Lower leg skin (tissue), 4 donors: ENCODE measurements at regions not wholly inside any gene's neighbourhood (a gene's known extent, or its start where the extent isn't known, plus 50 kb on each side); places are given as distances from the start of the nearest gene placed in this dataset.

Experiments
- DNase-seq, 2 donors: peaks; one replicate each; pipeline ENCODE4 v3.0.0-alpha.2; 2019; ENCODE audit warnings: low spot score in 2 of 2
- H3K4me3 ChIP-seq: fragments of 200-600 bp; sonication (generic); 2 replicates; pipeline ENCODE4 v1.5.1; 2017; ENCODE audit warnings: mild to moderate bottlenecking, low read depth; ENCODE audit not compliant: poor library complexity, severe bottlenecking
- POLR2A ChIP-seq, 2 donors: fragments of 450-650 bp; IDR thresholded peaks; one replicate each; pipeline ENCODE4 v1.6.1; 2016 to 2017; ENCODE audit warnings: antibody characterized with exemption in 2 of 2, mild to moderate bottlenecking in 1 of 2, moderate library complexity in 1 of 2
- WGBS, 2 donors: methylation state at CpG; one replicate each; pipeline ENCODE4 v1.1.5; 2018; 5-methylcytosine and 5-hydroxymethylcytosine counted together
- intact Hi-C: fragments of 100-400 bp; cut with DNase I; formaldehyde crosslinking; loops from one replicate; pipeline ENCODE4 v1.15.0; 2023; ENCODE audit warnings: low total_unique reads
- TF ChIP-seq, protein P1 (sequence below), 3 donors: fragments of 450-650 bp; IDR thresholded peaks; one replicate each; pipeline ENCODE4 v1.5.1; 2016; ENCODE audit warnings: antibody characterized with exemption in 3 of 3, mild to moderate bottlenecking in 3 of 3, moderate library complexity in 2 of 3

DNA sequence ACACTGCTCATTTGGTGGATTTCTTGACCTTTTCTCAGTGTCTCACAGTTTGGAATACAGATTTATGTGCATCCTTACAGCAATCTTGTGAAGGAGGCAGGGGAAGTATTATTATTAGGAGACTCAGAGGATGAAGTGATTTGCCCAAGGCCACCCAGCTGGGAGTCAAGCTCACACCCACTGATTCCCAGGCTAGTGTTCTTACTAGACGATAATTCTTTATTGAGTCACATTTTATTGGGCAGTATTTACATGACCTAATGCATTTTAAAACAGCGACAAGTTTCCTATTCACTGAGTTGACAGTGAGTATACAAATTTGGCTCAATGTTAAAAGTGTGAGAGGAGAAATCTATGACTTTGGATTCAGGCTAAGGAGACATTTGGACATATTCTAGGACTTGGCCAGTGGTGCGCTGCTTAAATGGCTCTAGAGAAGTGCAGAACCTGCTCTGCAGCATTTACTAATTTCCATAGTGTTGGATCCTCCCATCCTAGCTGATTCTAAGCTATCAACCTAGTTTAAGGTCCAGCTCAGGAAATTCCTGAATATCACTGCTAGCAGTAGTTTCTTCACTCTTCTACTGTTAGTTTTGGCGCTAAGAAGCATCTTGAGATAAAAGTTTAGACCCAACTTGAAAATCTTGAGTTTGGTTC is 199.3 kb downstream of the MTX2 start:
- WGBS, 2 donors, result 50 to 54% methylated on average over 4 of the region's 4 CpGs
- H3K4me3 ChIP-seq, result no peak overlapping the region
- TF ChIP-seq, protein P1, sequence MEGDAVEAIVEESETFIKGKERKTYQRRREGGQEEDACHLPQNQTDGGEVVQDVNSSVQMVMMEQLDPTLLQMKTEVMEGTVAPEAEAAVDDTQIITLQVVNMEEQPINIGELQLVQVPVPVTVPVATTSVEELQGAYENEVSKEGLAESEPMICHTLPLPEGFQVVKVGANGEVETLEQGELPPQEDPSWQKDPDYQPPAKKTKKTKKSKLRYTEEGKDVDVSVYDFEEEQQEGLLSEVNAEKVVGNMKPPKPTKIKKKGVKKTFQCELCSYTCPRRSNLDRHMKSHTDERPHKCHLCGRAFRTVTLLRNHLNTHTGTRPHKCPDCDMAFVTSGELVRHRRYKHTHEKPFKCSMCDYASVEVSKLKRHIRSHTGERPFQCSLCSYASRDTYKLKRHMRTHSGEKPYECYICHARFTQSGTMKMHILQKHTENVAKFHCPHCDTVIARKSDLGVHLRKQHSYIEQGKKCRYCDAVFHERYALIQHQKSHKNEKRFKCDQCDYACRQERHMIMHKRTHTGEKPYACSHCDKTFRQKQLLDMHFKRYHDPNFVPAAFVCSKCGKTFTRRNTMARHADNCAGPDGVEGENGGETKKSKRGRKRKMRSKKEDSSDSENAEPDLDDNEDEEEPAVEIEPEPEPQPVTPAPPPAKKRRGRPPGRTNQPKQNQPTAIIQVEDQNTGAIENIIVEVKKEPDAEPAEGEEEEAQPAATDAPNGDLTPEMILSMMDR (IDR thresholded peaks at IDR 0.05), result no peak
- no peak for TF ChIP-seq POLR2A (IDR thresholded peaks at IDR 0.05)
- intact Hi-C loops, result no loop called here
- no peak for DNase-seq

DNA sequence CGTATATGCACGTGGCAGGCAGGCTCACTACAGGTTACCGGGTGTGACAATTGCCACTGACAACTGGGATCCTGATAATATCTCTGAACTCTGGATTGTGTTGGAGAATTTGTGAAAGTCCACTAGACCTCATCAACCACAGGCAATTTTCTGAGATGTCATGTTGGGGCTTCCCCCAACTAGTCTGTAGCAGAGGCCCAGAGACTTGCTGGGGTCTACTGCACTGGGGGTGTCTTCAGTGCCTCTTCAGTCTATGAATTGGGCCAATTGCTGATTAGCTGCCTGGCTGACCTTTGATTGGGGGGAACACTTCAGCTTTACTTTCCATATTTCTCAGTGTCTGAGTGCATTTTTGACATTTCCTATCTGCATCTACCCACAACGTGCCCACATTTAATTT is 201.5 kb downstream of the MTX2 start:
- WGBS, 2 donors, result 64 to 88% methylated on average over 4 of the region's 4 CpGs
- TF ChIP-seq, protein P1 (IDR thresholded peaks at IDR 0.05), result no peak
- no peak for TF ChIP-seq POLR2A (IDR thresholded peaks at IDR 0.05)
- no peak overlapping the region for H3K4me3 ChIP-seq
- intact Hi-C loops, result no loop called here
- DNase-seq, result no peak

DNA sequence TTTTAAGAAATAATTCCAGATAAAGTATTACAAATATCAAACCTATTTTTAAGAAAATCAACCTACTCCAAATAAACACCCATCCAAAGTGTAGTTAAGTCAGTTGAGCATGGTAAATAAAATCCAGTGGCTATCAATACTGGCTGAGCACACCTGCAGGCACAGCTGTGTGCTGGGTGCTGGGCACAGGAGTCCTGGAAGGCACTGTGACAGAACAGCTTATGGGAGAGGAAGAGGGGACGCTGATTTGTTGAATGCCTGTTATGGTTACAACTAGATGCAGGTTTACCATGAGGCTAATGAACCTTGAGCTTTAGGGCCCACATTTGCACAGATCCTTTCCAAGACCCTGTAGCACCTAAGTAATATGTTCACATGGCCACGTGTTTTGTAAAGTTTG is 202.7 kb downstream of the MTX2 start:
- intact Hi-C loops, result no loop called here
- TF ChIP-seq, protein P1 (IDR thresholded peaks at IDR 0.05), result no peak
- no peak for TF ChIP-seq POLR2A (IDR thresholded peaks at IDR 0.05)
- 82 to 93% methylated on average over 2 of the region's 2 CpGs for WGBS, 2 donors

GRCh38 chr2:176473177-176473576 is 203.9 kb downstream of the MTX2 start:
- intact Hi-C loops, result no loop called here
- 24 to 45% methylated on average over 4 of the region's 4 CpGs for WGBS, 2 donors
- no peak for TF ChIP-seq POLR2A (IDR thresholded peaks at IDR 0.05)
- TF ChIP-seq, protein P1 (IDR thresholded peaks at IDR 0.05), result no peak
- DNase-seq, result peak in 1 of 2 donors; percentile 80
- H3K4me3 ChIP-seq, result no peak overlapping the region

More for the DNA sequence above, 202.7 kb downstream of the MTX2 start:
- DNase-seq, result no peak
- no peak overlapping the region for H3K4me3 ChIP-seq

- 90 to 96% methylated on average over 6 of the region's 6 CpGs for WGBS, 2 donors
- TF ChIP-seq, protein P1 (IDR thresholded peaks at IDR 0.05), result no peak
- TF ChIP-seq POLR2A (IDR thresholded peaks at IDR 0.05), result no peak
- intact Hi-C loops, result no loop called here
- H3K4me3 ChIP-seq, result no peak overlapping the region
- DNase-seq, result no peak
These were observed 204.6 kb downstream of the MTX2 start for GRCh38 chr2:176473851-176474250.

DNA sequence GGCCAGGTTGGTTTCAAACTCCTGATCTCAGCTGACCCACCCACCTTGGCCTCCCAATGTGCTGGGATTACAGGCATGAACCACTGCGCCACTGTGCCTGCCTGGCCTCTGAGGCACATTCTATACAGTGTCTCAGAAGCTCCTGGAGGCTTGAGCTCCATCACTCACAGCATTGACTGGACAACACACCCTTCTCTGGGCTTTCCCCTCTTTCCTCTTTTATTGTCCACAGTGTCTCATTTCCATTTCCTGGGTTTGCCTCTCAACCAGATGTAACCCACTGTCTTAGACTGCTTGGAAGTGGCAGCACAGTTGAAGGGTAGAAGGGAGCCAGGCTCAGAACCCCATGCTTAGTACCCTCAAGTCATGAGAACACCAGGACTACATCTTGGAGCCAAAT is 208.1 kb downstream of the MTX2 start:
- DNase-seq, result no peak
- no peak overlapping the region for H3K4me3 ChIP-seq
- intact Hi-C loops, result no loop called here
- 80 to 100% methylated on average over 1 of the region's 1 CpG for WGBS, 2 donors
- TF ChIP-seq, protein P1 (IDR thresholded peaks at IDR 0.05), result no peak
- no peak for TF ChIP-seq POLR2A (IDR thresholded peaks at IDR 0.05)
